ENCODE measurements at regions not wholly inside any gene's neighbourhood (a gene's known extent, or its start where the extent isn't known, plus 50 kb on each side); places are given as distances from the start of the nearest gene placed in this dataset.

GRCh38 chr3:22113453-22113852 lies 362.4 kb upstream of the ZNF385D start:
- DNase-seq, result no peak

GRCh38 chr3:22115581-22115980 lies 364.6 kb upstream of the ZNF385D start:
- DNase-seq, result no peak

- DNase-seq, result no peak
Observed at GRCh38 chr3:22117091-22117490, 366.1 kb upstream of the ZNF385D start.

GRCh38 chr3:22117751-22118346 lies 366.8 kb upstream of the ZNF385D start:
- peak in 3 of 4 experiments; percentile 13 to 70 (median 65) for DNase-seq

- no peak for DNase-seq
Observed at GRCh38 chr3:22118542-22118941, 367.5 kb upstream of the ZNF385D start.

- DNase-seq, result no peak
Observed at GRCh38 chr3:22121068-22121701, 370.2 kb upstream of the ZNF385D start.

- DNase-seq, result peak; percentile 25 to 59 (median 49)
Observed at GRCh38 chr3:22122567-22122966, 371.6 kb upstream of the ZNF385D start.

- no peak for DNase-seq
Observed at GRCh38 chr3:22129101-22129500, 378.1 kb upstream of the ZNF385D start.

GRCh38 chr3:22141769-22142168 lies 390.8 kb upstream of the ZNF385D start:
- DNase-seq, result no peak

GRCh38 chr3:22147161-22147560 lies 396.2 kb upstream of the ZNF385D start:
- no peak for DNase-seq

GRCh38 chr3:22156868-22157267 lies 405.9 kb upstream of the ZNF385D start:
- DNase-seq, result no peak

GRCh38 chr3:22157848-22158247 lies 406.8 kb upstream of the ZNF385D start:
- no peak for DNase-seq

GRCh38 chr3:22159004-22159695 lies 408.1 kb upstream of the ZNF385D start:
- DNase-seq, result peak in 3 of 4 experiments; percentile 3 to 27 (median 9)

GRCh38 chr3:22161315-22161714 lies 410.3 kb upstream of the ZNF385D start:
- DNase-seq, result no peak

GRCh38 chr3:22170370-22170769 lies 419.4 kb upstream of the ZNF385D start:
- DNase-seq, result no peak

GRCh38 chr3:22172964-22173363 lies 422.0 kb upstream of the ZNF385D start:
- no peak for DNase-seq

GRCh38 chr3:22175947-22176346 lies 424.9 kb upstream of the ZNF385D start:
- peak in 2 of 4 experiments; percentile 7 to 26 for DNase-seq

- no peak for DNase-seq
Observed at GRCh38 chr3:22176911-22177310, 425.9 kb upstream of the ZNF385D start.

GRCh38 chr3:22189616-22190015 lies 438.6 kb upstream of the ZNF385D start:
- DNase-seq, result no peak

GRCh38 chr3:22199095-22199494 lies 448.1 kb upstream of the ZNF385D start:
- DNase-seq, result no peak

GRCh38 chr3:22208844-22209243 lies 457.8 kb upstream of the ZNF385D start:
- DNase-seq, result no peak

- no peak for DNase-seq
Observed at GRCh38 chr3:22209578-22209977, 458.6 kb upstream of the ZNF385D start.

GRCh38 chr3:22210693-22211092 lies 459.7 kb upstream of the ZNF385D start:
- no peak for DNase-seq

GRCh38 chr3:22216601-22217000 lies 465.6 kb upstream of the ZNF385D start:
- DNase-seq, result no peak

Measured in suppressor macrophage (primary cell).